AG04449 (cell line): ENCODE measurements at regions not wholly inside any gene's neighbourhood (a gene's known extent, or its start where the extent isn't known, plus 50 kb on each side); places are given as distances from the start of the nearest gene placed in this dataset.
"Not testable (repeated sequence)": the region's sequence is repeated elsewhere in the genome, so short reads cannot be mapped to it uniquely, and the experiment has no call there.

ENCODE experiments used
- CTCF ChIA-PET: fragments of 350-600 bp; formaldehyde crosslinking; extraction: SDS; loops from one replicate; lab custom pipeline; 2021; ENCODE audit warnings: antibody characterized with exemption; lab: Yijun Ruan, JAX
- POLR2A ChIA-PET: fragments of 400-600, 350-600 bp; formaldehyde crosslinking; extraction: SDS; loops from one replicate; lab custom pipeline; 2020; ENCODE audit warnings: antibody characterized with exemption, inconsistent platforms; lab: Yijun Ruan, JAX
- DNase-seq: peaks from one replicate; pipeline ENCODE4 v3.0.0-alpha.2; 2010; ENCODE audit warnings: low read depth, low spot score
- H3K4me3 ChIP-seq: 2 replicates; pipeline ENCODE4 v1.5.1; 2011; ENCODE audit warnings: low read depth, mild to moderate bottlenecking, control low read depth, low read length
- TF ChIP-seq, protein P1 (sequence below): IDR thresholded peaks from one replicate; pipeline ENCODE4 v1.5.1; 2011; ENCODE audit warnings: mild to moderate bottlenecking, moderate library complexity, low read length, control low read depth, inconsistent platforms; ENCODE audit not compliant: insufficient read depth; ENCODE audit errors: missing control alignments

- ChIA-PET CTCF (interaction anchor here (0.6 to 1.1 kb wide), 2 partner anchors 20 to 518 kb away, joined by 3 read pairs; no protein-coding TSS in a partner anchor), POLR2A (no interaction called here)
- TF ChIP-seq, protein P1, sequence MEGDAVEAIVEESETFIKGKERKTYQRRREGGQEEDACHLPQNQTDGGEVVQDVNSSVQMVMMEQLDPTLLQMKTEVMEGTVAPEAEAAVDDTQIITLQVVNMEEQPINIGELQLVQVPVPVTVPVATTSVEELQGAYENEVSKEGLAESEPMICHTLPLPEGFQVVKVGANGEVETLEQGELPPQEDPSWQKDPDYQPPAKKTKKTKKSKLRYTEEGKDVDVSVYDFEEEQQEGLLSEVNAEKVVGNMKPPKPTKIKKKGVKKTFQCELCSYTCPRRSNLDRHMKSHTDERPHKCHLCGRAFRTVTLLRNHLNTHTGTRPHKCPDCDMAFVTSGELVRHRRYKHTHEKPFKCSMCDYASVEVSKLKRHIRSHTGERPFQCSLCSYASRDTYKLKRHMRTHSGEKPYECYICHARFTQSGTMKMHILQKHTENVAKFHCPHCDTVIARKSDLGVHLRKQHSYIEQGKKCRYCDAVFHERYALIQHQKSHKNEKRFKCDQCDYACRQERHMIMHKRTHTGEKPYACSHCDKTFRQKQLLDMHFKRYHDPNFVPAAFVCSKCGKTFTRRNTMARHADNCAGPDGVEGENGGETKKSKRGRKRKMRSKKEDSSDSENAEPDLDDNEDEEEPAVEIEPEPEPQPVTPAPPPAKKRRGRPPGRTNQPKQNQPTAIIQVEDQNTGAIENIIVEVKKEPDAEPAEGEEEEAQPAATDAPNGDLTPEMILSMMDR: no peak
- DNase-seq: no peak
- no peak overlapping the region for H3K4me3 ChIP-seq
Measured at GRCh38 chr13:79851318-79851717, 370.4 kb downstream of the NDFIP2 start.

DNA sequence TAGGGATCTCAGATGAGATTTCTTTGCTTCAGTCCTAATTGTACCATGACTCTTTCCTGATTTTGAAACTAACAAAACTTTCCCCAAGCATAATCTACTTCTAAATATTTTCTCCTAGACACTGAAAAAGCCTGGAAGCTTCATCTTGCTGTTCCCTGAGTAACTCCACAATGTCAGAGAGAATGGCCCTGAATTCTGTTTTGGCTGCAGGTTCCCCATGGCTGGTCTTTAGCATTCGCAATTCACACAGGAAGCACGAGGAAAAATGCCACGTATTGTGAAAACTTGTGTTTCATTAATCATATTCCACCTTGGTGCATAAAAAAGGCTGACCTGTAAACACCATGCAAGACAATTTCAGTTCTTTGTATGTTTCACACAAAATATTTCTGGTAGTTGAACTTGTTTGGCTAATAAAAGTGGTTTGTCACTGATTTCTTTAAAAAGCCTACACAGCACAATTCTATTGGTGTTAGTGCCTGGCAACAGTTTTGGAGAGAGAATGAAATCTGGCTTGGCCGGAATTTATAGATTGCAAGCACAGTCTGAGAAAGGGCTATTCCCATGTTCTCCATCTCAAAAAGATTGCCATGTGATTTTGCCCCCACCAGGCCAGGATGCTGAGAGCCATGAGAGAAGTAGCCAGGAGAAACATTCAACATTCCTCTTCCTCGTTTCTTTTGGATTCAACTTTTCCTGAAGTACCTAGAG lies 367.1 kb downstream of the NDFIP2 start:
- ChIA-PET CTCF (no interaction called here), POLR2A (no interaction called here)
- TF ChIP-seq, protein P1: no peak
- no peak for DNase-seq
- H3K4me3 ChIP-seq: no peak overlapping the region

GRCh38 chr13:79846386-79846785 lies 365.4 kb downstream of the NDFIP2 start:
- CTCF ChIA-PET: no interaction called here
- no peak overlapping the region for H3K4me3 ChIP-seq
- POLR2A ChIA-PET: no interaction called here
- TF ChIP-seq, protein P1: no peak
- DNase-seq: no peak

GRCh38 chr13:79837741-79838450 lies 356.9 kb downstream of the NDFIP2 start:
- ChIA-PET POLR2A (no interaction called here), CTCF (interaction anchor here (1.1 to 1.4 kb wide), 2 partner anchors 506 to 529 kb away, joined by 3 to 5 read pairs; no protein-coding TSS in a partner anchor)
- DNase-seq: no peak
- TF ChIP-seq, protein P1: no peak
- H3K4me3 ChIP-seq: no peak overlapping the region

DNA sequence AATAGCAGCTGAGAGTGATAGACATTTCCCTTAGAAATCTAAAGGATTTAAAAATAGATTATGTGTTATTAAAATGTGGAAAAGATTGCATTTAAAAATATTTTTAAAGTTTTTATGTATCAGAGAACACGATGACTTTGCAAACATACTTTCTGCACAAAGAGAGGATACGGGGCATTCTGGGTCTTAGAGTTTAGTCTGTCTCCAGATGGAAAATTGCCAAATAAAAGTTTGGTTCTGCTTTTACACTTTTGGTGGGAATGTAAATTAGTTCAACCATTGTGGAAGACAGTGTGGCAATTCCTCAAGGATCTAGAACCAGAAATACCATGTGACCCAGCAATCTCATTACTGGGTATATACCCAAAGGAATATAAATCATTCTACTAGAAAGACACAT lies 355.2 kb downstream of the NDFIP2 start:
- POLR2A ChIA-PET, DNase-seq, CTCF ChIA-PET, H3K4me3 ChIP-seq: not testable (repeated sequence)

GRCh38 chr13:79834876-79835275 lies 353.9 kb downstream of the NDFIP2 start:
- TF ChIP-seq, protein P1: no peak
- CTCF ChIA-PET: no interaction called here
- H3K4me3 ChIP-seq: no peak overlapping the region
- no peak for DNase-seq
- POLR2A ChIA-PET: no interaction called here
